Activated CD8-positive, alpha-beta memory T cell treated with anti-CD3 and anti-CD28 coated beads, Interleukin-2, amount 50 U/mL, for 1 hour (primary cell): ENCODE measurements at regions not wholly inside any gene's neighbourhood (a gene's known extent, or its start where the extent isn't known, plus 50 kb on each side); places are given as distances from the start of the nearest gene placed in this dataset.
"Not testable (repeated sequence)": the region's sequence is repeated elsewhere in the genome, so short reads cannot be mapped to it uniquely, and the experiment has no call there.

Experiments
- DNase-seq: peaks from one replicate; pipeline ENCODE4 v3.0.0-alpha.2; 2020; ENCODE audit errors: extremely low read depth

DNA sequence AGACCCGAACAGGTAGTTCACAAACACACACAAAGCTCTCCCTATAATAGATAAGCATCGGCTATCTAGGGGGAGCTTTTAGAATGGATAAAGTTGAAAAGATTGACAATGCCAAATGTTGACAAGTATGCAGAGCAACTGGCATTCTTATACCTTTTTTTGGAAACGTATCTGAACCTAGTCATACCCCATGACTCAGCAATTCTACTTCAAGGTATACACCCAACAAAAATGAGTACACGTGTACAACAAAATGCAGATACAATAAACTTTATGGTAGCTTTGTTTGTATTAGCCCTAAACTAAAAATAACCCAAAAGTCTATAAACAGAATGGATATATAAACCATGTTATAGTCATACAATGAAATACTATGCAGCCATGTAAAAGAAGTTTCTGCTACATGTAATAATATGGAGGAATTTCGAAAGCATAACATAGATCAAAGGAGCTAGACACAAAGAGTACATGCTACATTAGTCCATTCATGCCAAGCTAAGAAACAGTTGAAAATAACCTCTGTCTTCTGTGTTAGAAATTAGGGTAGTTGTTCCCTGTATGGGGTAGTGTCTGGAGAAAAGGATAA lies 718.5 kb upstream of the ZNF608 start:
- DNase-seq = no peak

GRCh38 chr5:125465703-125466102 lies 719.3 kb upstream of the ZNF608 start:
- no peak for DNase-seq

GRCh38 chr5:125467222-125467621 lies 720.8 kb upstream of the ZNF608 start:
- no peak for DNase-seq

DNA sequence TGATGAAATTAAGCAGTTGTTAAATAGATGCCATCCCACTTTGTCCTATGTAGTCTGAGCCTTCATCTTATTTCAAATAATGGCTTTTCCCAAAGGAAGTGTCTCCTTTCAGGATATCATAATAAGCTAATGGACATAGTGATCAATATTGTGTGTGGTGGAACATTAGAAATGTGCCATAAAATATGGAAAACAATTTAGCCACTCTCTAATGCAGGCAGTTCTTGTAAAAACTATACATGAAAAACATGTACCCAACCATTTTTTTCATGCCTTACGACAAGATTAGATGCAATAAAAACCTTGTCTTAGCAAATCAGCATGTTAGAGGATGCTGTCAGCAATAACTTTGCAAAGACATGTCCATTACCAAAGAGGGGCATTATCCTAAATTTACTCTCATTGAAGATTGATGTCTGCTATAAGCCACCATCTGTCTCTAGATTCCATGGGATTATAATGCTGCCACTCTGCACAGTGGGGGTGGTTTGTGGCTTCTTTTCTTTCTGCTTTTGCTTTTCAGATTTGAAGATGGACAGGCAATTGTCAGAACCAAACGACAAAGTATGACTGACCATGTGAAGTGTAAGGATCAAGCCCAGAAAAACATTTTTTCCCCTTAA lies 724.0 kb upstream of the ZNF608 start:
- no peak for DNase-seq

GRCh38 chr5:125476901-125477585 lies 730.6 kb upstream of the ZNF608 start:
- DNase-seq = no peak

DNA sequence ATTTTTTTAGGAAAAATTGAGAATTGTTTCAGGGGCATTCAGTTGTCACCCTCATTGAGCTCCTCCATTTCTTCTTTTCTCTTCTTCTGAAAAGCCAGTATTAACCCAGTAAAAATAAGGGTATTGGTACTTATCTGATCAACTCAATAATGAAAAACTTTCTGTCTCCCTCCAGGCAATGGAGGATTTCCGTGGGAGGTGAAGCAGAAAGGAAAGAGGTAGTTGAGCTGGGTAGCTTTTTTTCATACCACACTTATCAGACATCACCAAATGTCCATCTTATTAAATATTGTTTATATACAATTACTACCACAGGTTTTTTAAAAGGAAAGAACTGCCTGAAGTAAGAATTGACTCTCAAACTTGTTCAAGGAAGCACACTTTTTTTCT lies 731.1 kb upstream of the ZNF608 start:
- DNase-seq = no peak

DNA sequence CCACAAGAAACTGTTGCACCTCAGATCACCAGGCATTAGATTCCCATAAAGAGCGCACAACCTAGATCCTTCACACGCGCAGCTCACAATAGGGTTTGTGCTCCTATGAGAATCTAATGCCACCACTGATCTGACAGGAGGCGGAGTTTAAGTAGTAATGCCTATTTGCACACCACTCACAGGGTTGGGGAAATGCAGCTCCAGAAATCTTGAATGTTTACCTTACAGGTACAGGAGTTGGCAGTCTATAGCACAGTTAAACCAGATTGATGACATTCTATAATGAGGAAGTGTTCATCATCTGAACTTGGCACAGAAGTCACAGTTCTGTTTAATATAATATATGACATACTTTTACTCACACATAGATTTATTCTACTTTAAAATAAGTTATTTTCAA lies 732.2 kb upstream of the ZNF608 start:
- DNase-seq = no peak

- no peak for DNase-seq
These were observed 734.5 kb upstream of the ZNF608 start for GRCh38 chr5:125480911-125481310.

GRCh38 chr5:125481506-125482465 lies 735.3 kb upstream of the ZNF608 start:
- DNase-seq = no peak

DNA sequence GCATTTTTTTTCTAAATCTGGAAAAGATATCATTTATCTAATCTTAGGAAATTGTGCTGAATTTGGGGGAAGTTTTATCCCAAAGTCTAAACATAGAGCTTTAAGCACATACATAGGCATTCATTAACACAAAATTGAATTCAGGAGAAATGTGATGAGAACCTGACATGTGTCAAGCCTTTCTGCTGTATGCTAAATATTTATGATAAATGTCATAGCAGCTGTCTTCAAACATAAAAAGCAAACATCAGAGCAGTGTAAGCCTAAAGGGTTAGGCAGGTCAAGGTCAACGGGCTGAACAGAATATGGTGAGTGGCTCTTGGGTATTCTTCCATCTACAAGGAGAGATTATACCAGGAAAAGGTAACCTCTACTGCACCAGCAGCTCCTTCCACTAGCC lies 737.2 kb upstream of the ZNF608 start:
- DNase-seq = no peak

DNA sequence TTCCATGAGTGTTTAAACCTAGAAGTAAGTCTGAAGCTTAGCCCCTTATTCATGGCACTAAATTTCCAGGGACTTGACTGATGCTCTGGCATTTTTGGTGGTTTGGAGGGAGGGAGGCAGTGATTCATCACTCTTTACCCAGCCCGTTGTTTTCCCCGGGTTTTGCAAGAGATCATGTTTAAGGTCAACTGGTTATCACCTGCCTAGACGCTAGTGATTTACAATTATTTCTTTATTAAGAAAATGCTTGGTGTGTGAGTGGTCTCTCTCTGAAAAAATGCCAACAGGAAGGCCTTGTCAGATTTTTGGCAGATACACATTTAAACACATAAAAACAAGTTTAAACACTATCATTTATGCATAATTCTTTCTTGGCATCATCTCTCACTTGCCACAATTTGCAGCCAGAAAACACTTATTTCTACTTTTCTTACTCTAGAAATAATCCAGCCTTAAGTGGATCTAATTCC lies 737.9 kb upstream of the ZNF608 start:
- DNase-seq = no peak

DNA sequence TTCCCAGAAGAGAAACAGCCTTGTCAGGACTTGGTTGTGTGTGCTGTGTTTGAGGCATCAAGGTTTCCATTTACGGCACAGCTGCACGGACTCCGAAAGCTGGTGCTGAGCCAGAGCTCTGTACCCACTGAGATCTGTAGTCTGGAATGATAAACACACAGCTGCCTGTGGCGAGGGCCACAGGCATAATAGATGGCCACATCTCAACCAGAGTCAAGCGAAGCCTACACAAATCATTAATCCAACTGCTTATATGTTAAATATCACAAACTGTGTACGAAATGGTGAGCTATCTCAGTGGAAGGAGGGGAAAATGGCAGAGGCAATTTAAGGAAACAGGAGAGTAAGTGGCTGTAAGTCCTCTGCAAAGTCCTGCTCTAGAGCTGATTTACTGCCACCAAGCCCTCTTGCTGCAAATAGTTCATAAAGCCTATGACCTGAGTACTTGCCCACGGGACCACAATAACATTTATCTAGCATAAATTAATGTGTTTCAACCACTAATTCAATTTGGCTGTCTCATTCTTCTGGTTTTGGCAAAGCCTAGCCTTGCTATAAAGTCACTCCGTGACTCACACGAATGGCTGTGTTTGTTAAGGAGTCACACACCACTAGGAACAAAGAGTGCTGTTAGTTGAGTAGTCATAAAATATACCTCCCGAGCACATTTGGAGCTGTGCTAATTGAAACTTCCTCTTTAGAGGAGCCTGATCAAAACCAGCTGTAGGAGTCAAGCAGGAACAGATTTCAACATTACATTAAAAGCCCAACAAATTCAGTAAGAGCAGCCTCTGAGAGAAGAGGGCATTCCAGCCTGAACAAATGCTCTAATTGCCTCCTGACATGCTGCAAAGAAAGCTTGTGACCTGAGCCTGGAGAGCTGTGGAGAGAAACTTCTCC lies 738.6 kb upstream of the ZNF608 start:
- DNase-seq = no peak

DNA sequence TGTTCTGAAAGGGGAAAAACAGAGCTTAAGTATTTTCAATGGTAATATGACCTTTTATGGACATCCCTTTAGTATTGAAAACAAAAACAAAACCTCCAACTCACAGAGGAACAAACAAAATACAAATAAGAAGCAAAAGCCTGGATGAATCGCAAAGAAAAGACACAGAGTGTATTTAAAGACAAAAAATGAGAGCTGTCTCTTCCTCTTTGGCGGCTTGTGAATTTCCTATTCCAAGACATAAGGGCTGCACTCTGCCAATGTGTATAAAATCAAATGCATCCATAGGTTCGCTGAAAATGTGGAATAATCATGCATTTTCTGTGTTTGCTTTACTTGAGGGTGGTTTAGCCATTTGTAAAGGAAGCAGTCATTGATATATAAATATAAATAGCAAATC lies 739.3 kb upstream of the ZNF608 start:
- no peak for DNase-seq

DNA sequence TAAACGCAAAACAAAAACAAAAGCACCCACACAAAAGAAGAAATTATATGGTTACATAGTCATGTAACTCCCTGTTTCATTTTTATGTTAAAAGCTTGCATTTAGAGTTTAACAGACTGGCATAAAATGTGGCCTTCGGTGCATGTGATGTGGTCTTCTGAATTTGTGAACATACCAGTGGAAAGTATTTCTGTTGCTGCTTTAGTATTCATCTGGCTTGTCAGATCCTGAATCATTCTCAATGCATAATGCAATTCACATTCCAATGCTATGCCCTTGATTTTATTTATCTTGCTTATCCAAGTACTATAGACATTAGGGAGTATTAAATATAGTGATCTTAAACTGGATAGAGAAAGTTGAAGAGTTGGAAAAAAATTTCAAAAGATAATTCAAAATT lies 740.2 kb upstream of the ZNF608 start:
- DNase-seq = no peak

DNA sequence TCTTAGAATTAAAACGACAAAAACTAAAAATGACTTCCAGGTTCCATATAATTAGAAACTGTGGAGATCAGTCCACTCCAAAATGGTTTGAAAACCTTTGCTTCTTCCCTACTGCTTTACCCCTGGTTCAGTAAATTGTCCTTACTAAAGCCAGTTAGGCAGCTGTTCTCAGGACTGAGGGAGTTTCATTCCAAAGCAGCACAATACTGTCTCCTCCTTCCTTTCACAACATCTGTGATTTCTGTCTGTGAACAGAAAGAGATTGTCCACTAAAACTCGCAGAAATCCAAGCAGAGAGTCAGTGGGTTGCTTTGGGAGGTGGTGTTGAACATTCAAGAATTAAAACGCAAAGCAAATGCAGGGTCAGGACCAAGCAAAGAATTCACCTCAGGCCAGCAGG lies 740.8 kb upstream of the ZNF608 start:
- DNase-seq = no peak

GRCh38 chr5:125487652-125488051 lies 741.2 kb upstream of the ZNF608 start:
- not testable (repeated sequence) for DNase-seq

- no peak for DNase-seq
These were observed 742.7 kb upstream of the ZNF608 start for GRCh38 chr5:125489146-125489545.

- no peak for DNase-seq
These were observed 745.6 kb upstream of the ZNF608 start for GRCh38 chr5:125491986-125492492.

- DNase-seq = no peak
These were observed 746.5 kb upstream of the ZNF608 start for GRCh38 chr5:125492977-125493376.

- no peak for DNase-seq
These were observed 750.0 kb upstream of the ZNF608 start for GRCh38 chr5:125496393-125496792.

GRCh38 chr5:125497651-125498050 lies 751.2 kb upstream of the ZNF608 start:
- DNase-seq = no peak
